H1 (cell line): ENCODE measurements at regions not wholly inside any gene's neighbourhood (a gene's known extent, or its start where the extent isn't known, plus 50 kb on each side); places are given as distances from the start of the nearest gene placed in this dataset.

Source experiments
- BACH1 ChIP-seq: IDR thresholded peaks from 2 replicates; pipeline ENCODE4 v1.6.1; 2012; ENCODE audit warnings: low read length, improper control_type of control experiment
- CBX8 ChIP-seq: fragments of 300-800, 300-1000 bp; sonication (generic); IDR thresholded peaks from 2 replicates; pipeline ENCODE4 v1.7.1; 2016; ENCODE audit warnings: low read depth, low read length, borderline replicate concordance
- CREB1 ChIP-seq: IDR thresholded peaks from 2 replicates; pipeline ENCODE4 v1.6.1; 2012; ENCODE audit warnings: inconsistent platforms
- EP300 ChIP-seq, 2 experiments: IDR thresholded peaks; 1 replicate in 1 of 2; 2 replicates in 1 of 2; pipeline ENCODE4 v1.6.1; 2011 to 2012; ENCODE audit warnings: low read depth in 2 of 2, low read length in 2 of 2, mild to moderate bottlenecking in 2 of 2, borderline replicate concordance in 1 of 2, inconsistent platforms in 1 of 2, moderate library complexity in 1 of 2
- JUN ChIP-seq: IDR thresholded peaks from 2 replicates; pipeline ENCODE4 v1.6.1; 2011; ENCODE audit warnings: low read depth, mild to moderate bottlenecking, improper control_type of control experiment, low read length
- SIRT6 ChIP-seq: IDR thresholded peaks from one replicate; pipeline ENCODE4 v1.7.1; 2012; ENCODE audit warnings: low read length, inconsistent platforms
- ZNF274 ChIP-seq: IDR thresholded peaks from 2 replicates; pipeline ENCODE4 v1.7.0; 2012; ENCODE audit warnings: low read length, borderline replicate concordance; ENCODE audit errors: extremely low read depth
- TF ChIP-seq, protein P1 (sequence below): IDR thresholded peaks from 2 replicates; pipeline ENCODE4 v1.6.1; 2011; ENCODE audit warnings: low read length, improper control_type of control experiment

DNA sequence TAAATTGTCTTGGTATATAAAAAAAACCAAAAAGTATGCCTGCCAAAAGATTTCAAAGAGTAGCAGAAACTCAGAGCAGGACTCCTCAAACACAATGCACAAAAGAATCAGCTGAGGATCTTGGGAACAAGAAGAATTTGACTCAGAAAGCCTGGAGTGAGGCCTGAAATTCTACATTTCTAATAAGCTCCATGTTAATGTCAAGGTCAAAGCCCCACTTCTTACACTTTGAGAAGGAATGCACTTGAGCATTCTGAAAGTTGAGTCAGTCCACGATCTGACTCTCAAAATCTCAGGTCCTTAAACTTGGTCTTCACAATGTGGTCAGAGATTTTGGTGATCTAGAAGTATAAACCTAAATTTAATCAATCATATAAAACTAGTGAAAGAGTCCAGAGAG is 910.0 kb upstream of the GBE1 start (continued):
- TF ChIP-seq CBX8 (no peak), JUN (no peak), SIRT6 (no peak), BACH1 (no peak), ZNF274 (no peak), CREB1 (no peak), EP300 (IDR thresholded peaks at IDR 0.05; ENCODE audit: borderline replicate concordance in 1 of 2, low read depth in 2 of 2, low read length in 2 of 2) (no peak)
- TF ChIP-seq, protein P1, sequence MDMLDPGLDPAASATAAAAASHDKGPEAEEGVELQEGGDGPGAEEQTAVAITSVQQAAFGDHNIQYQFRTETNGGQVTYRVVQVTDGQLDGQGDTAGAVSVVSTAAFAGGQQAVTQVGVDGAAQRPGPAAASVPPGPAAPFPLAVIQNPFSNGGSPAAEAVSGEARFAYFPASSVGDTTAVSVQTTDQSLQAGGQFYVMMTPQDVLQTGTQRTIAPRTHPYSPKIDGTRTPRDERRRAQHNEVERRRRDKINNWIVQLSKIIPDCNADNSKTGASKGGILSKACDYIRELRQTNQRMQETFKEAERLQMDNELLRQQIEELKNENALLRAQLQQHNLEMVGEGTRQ, result no peak
